SKM-1 treated with dmso at 0.1 percent for 144 hours (cell line): ENCODE measurements at regions not wholly inside any gene's neighbourhood (a gene's known extent, or its start where the extent isn't known, plus 50 kb on each side); places are given as distances from the start of the nearest gene placed in this dataset.
"Not testable (repeated sequence)": the region's sequence is repeated elsewhere in the genome, so short reads cannot be mapped to it uniquely, and the experiment has no call there.

Experiments
- DNase-seq: peaks from one replicate; lab custom pipeline; 2025; ENCODE audit not compliant: unreplicated experiment; lab: John Stamatoyannopoulos, UW

DNA sequence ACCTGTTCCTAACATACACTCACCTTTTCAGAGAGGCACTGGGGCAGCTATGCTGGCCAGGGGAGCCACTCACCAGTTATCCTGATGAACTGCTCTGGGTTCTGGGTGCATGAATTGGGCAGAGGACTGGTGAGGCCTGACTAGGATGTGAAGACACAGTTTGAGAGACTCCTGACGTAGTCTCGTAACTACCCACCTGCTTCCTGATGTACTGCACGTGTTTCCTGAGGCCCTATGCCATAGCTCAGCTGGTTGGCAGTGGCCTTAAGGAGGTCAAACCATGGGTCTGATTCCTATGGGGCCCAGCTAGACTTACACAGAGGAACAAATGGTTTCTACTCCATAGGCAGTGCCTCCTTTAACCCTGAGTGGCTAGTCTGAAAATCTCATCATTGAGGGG is 351.7 kb upstream of the FRG2C start:
- DNase-seq, result not testable (repeated sequence)

GRCh38 chr3:75319776-75320175 is 344.4 kb upstream of the FRG2C start:
- not testable (repeated sequence) for DNase-seq

DNA sequence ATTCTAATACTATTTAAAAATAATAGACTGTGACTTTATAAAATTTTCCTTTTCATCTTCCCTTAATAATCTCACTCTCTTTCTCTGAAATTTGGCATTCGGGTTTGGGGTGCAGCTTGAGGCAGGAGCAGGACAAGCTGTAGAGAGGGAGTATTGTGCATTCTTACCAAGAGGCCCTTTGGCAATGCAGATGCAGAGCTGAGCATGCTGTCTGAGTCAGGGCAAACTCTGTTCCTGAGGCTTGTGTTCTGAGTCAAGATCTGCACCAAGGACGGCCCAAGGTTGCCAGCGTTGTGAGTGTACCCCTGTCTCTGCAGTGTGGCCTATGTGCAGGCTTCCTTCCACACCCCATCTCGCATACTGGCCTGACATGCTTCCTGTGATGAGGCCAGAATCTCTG is 343.8 kb upstream of the FRG2C start:
- DNase-seq, result no peak

DNA sequence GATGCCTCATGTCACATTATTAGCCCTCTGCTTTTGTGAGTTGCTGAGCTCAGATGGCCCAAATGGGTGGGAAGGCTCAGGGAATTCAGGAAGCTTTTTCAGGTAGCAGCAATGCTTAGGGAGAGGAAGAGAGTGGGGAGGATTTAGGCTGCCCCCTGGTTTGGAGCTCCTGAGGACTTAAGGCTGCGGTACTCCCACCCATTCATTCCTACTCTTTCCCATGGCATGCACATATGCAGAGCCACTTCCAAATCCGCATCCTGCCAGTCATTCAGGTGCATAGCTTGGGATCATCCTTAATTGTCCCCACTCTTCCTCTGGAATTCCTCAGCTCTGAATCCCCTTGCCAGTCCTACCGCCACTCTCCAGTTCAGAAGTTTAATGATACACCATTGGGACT is 343.1 kb upstream of the FRG2C start:
- no peak for DNase-seq

GRCh38 chr3:75323936-75324335 is 340.2 kb upstream of the FRG2C start:
- not testable (repeated sequence) for DNase-seq

GRCh38 chr3:75325716-75326115 is 338.4 kb upstream of the FRG2C start:
- no peak for DNase-seq

DNA sequence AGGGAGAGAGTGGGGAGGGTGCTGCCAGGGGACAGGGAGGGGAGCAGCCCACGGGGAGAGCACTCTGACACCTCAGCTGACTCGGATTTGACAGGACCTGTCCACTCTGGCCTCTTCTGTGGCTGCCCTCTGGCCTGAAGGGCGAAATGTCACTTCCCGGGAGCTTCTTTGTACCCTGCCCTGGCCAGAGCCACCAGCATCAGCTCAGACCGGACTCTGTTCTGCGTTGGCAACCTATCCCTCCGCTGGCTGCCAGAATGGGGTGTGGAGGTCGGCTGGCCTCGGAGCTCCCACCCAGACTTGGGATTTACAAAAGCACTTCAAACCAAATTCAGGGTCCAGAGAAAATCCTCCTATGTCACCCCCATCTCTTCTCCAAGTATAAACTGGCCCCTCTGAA is 336.7 kb upstream of the FRG2C start:
- DNase-seq, result no peak

DNA sequence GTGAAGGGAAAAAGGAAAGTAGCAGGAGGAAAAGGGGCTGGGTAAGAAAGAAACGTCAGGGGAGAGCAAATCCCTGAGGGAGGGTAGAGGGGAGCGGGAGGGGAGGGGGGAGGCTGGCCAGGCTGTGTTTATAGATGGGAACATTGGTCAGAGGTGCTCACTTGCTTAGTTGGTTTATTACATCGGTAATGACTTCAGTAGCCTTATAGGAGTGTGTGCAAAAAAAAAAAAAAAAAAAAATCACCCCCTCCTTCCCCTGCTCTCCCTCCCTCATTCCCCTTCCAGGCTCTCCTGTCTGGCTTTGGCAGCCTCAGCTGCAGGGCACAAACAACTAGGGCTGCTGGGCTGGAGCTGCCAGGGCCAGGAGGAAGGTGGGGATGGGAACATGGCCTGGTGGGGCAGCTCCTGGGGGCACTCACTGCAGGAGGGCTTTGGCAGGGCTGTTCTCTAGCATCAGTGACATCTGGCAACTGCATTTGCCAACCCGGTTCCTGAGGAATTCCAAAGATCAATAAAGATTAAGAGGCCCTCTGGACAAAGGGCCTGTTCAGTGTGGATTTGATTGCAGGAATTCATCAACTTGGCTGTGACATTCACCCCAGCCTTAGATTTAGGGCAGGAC is 334.5 kb upstream of the FRG2C start:
- DNase-seq, result no peak

- not testable (repeated sequence) for DNase-seq
Measured at GRCh38 chr3:75330446-75330845, 333.7 kb upstream of the FRG2C start.

DNA sequence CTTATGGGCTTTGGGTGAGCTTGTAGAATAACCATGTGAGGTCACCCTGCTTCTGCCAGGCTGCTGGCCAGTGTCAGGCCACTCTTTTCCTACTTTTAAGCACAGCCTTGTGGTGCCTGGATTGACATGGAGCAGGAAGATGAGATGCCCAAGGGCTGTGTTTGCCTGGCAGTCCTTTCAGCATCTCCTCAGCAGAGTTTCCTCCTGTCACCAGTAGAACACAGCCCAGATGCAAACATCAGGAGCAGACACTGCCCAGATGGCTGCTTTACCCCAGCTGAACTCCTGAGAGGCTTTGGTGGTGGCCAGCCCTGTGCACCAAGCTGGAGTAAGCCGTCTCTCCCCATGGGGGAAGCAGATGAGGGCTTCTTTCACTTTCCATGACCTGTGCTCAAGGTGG is 332.0 kb upstream of the FRG2C start:
- DNase-seq, result not testable (repeated sequence)

- no peak for DNase-seq
Measured at GRCh38 chr3:75332794-75333193, 331.3 kb upstream of the FRG2C start.

DNA sequence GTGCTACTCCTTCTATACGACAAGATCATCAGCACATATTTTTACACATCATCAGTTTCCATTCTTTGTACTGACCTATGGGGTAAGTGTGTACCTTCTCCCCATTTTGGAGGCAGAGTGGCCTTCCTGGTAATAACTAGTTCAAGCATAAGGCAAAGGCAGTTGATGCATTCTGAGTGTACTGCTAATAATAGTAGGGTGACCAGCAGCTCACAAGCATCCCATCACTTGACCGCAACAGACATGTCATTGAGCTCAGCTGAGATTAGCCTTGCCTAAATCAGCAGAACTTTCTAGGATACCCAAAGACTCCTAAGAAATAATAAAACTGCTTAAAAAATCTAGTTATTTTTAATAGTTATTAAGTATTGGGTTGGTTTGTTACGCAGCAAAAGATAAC is 329.8 kb upstream of the FRG2C start:
- DNase-seq, result no peak

GRCh38 chr3:75337226-75337900 is 326.8 kb upstream of the FRG2C start:
- DNase-seq, result no peak

- no peak for DNase-seq
Measured at GRCh38 chr3:75338342-75338741, 325.8 kb upstream of the FRG2C start.

DNA sequence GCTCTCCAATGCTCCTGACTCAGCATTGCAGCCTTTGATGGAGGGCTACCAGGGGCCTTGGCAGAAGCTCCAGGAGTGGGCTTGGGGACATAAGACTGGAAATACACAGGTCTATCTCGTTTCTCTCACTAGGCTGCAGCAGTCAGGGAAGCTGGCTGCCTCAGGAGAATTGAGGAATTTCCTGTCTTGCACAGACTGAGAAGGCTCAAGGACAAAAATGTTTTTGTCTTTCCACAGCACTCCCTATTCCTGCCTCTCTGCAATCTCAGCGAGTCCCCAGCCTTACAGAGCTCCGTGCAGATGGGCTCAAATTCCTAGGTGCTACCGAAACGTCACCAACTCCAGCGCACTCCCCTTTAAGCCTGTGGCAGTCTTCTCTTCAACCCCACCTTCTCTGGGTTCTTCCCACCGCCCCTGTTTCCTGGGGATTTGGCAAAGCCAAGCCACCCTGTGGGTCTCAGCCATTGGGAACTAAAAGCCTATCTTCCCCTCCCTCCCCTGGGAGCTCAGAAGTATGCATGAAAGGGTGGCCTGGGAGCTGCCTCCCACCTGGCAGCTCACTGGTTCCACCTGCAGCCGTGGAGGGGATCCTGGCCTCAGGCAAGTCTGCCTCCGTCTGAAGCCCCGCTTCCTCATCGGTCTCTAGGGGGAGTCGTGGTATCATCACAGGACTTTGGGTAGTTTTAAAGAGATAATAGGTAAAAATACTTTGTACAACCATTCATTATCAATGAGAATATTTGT is 322.6 kb upstream of the FRG2C start:
- DNase-seq, result no peak

GRCh38 chr3:75342425-75342824 is 321.7 kb upstream of the FRG2C start:
- no peak for DNase-seq

- DNase-seq, result not testable (repeated sequence)
Measured at GRCh38 chr3:75350536-75350935, 313.6 kb upstream of the FRG2C start.

GRCh38 chr3:75362086-75362784 is 301.9 kb upstream of the FRG2C start:
- DNase-seq, result not testable (repeated sequence)

- not testable (repeated sequence) for DNase-seq
Measured at GRCh38 chr3:75372964-75373363, 291.2 kb upstream of the FRG2C start.

DNA sequence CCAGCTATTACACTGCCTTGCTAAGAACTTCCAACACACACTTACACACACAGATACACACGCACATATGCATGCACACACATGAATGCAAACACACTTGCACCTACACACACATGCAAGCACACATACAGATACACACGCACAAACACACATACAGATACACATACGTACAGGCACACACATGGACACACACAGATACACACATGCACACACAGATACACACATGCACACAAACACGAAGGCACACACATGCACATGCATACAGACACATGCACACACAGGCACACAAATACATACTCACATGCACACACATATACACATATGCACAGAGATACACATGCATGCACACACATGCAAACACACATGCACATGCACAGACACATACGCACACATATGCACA is 284.3 kb upstream of the FRG2C start:
- not testable (repeated sequence) for DNase-seq

DNA sequence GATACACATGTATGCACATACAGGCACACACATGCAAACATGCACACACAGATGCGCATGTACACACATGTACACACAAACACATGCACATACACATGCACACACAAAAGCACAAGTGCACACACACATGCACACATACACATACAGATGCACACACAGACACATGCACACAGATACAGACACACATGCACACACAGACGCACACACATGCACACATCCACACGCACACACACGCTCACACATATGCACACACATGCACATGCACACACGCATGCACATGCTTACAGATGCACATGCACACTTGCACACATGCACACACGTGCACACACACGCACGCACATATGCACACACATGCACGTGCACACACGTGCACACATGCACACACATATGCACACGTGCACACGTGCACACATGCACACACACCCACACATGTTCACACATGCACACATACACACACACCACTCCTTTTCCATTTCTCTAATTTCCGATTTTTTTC is 283.8 kb upstream of the FRG2C start:
- no peak for DNase-seq
